GM19043 (cell line): ENCODE measurements at regions not wholly inside any gene's neighbourhood (a gene's known extent, or its start where the extent isn't known, plus 50 kb on each side); places are given as distances from the start of the nearest gene placed in this dataset.

Experiments used
- ATAC-seq: cut with Tn5 transposase; IDR thresholded peaks from one replicate; pipeline ENCODE4 v1.9.1; 2021; ENCODE audit warnings: low read depth; ENCODE audit not compliant: unreplicated experiment

DNA sequence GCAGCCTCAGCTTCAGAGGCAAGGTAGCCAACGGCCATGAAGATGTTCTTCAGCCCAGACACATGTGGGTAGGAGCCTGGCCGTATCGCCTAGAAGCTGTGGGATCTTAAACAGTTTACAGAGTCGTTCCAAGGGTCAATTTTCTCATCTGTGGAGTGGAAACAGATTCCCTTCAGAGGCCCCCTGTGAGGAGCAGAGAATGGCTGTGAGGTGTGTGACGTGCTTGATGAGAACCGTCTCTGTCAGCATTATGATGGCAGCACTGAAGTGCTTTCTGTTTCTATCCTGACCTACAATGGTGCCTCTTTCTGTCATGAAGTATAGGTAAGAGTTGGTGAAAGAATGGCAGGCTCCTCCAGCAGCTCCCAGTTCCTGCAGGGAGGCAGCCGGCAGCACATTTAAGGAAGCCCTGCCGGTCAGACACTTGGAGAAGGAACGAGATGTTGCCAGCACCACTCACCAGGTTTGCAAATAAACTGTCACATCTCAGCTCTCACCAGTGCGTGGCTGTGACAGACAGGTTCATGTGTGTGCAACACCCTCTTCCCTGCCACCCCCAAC lies 277.3 kb downstream of the FOXO1 start:
- peak; percentile 30 for ATAC-seq

DNA sequence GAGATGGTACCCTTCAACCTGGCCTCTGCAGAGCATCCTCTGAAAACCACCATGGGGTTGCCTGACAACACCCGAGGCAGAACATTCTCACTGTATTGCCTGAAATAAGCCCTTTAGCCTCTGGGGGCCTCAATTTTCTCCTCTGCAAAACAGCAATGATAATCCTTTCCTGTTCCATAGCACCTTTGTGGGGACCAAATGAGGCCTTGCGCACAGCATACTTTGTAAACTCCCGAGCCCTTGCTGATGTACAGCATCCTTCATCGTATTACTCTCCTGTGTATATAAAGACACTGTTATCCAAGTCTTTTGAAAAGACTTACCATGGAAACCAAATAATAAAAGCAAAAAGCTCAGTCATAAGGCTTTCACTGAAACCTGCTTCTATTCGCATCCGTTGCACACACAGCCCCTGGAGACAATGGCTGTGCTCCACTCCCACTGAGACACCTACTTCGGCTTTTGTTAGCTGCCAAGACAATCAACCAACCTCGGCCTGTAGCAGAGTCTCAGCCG lies 276.0 kb downstream of the FOXO1 start:
- no peak for ATAC-seq

DNA sequence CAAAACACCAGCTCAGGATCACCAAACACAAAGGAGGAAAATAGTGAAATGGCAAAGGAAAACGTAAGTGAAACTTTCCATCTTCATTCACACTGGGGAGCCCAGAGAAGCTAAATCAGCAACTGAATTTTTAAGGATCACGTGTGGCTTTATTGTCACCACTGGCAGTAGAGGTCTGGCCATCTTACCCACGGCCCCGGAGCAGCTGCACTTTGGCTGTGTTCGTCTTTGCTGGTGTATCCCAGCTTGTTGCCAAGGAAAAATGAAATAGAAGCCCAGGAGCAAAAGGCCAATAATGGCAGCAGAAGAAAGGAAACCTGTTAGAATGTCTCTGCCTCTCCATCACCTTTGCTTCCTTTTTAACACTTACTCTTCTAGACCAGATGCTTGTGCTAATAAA lies 274.7 kb downstream of the FOXO1 start:
- no peak for ATAC-seq

DNA sequence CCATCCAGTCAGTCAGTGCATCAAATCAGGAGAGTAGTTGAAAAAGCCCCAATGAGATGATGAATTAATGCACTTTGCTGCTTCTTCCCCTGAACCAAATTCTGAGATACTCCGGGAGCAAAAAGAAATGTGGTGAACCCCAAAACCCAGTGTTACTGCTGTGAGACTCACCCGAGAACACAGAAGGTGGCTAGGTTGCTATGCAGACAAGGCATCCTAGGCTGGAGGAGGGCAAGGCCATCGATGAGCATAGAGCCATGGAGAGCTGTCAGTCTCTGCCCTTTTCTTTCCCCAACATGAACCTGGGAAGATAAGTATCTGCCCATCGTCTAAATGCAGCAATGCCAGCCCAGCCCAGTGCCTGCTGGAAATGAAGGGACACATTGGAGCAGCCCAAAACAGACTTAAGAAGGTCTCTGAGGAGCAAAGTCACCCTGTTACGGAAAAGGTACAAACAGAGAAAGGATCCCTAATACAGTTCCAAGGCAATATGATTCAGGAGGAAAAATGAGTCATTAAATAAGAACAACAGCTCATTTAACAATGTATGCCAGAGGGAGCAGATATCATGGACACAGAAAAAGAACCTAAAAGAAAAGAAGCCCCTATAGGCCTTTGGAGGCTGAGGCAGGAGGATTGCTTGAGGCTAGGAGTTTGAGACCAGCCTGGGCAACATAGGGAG lies 272.0 kb downstream of the FOXO1 start:
- ATAC-seq = no peak

DNA sequence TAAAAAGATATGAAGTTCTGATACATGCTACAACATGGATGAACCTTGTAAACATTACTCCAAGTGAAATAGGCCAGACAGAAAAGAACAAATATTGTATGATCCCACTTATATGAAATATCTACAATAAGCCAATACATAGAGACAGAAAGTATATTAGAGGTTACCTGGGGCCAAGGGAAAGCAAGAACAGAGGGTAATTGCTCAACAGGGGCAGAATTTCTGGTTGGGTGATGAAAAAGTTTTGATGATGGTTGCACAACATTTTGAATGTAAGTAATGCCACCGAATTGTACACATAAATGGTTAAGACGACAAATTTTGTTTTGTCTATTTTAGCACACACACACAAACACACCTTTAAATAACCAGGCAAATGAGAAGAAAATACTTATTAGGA lies 268.4 kb downstream of the FOXO1 start:
- no peak for ATAC-seq

DNA sequence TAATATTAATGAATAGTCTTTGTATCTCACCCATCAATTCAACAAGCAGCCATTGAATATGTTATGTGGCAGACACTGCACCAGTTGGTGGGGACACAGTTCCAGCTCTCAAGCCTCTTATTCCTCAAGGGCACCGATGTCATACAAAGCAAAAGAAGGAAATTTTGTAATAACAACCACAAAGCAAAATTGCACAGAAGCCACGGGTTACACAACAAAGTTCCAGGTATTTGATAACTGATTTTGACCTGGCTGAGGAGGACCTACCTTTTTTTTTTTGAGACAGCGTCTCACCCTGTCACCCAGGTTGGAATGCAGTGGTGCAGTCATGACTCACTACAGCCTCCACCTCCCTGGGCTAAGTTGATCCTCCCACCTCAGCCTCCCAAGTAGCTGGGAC lies 266.7 kb downstream of the FOXO1 start:
- ATAC-seq = no peak

DNA sequence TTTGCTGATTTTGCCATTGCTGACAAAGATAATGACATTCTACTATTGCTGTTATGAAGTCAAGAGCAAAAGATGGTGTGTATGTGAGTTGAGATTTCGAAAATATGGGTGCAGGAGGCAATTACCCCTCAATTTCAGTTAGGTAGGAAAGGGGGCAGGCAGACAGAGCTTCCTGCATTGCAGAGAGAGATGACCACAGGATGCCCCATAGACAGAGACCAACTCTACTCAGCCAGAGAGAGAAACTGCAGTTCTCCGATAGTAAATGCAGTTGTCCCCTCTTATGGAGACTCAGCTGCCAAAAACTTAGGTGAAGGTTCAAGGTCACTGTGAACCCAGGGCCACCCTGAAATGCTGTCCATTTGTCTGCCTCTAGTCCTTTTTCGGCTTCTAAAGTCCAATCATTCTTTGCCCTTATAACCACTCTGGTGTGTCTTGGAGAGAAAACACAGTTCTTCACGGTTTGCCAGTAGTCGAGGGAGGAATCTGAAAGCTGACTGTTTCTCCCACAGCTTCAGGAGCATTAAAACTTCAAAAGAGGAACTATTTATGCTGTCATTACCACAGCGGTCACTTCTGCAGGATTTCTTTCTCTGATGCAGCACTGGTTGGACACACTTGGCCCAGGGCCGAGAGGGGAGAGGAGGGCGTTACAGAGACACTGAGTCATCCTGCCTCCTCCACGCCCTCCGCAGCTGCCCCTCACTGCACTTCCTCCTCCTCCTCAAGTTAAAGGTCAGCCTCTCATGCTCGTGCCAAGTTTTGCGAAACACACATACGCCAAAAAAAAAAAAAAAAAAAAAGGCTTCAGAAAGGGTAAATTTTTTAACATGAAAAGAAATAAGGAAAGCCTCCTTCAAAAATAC lies 264.3 kb downstream of the FOXO1 start:
- ATAC-seq = peak; percentile 97

DNA sequence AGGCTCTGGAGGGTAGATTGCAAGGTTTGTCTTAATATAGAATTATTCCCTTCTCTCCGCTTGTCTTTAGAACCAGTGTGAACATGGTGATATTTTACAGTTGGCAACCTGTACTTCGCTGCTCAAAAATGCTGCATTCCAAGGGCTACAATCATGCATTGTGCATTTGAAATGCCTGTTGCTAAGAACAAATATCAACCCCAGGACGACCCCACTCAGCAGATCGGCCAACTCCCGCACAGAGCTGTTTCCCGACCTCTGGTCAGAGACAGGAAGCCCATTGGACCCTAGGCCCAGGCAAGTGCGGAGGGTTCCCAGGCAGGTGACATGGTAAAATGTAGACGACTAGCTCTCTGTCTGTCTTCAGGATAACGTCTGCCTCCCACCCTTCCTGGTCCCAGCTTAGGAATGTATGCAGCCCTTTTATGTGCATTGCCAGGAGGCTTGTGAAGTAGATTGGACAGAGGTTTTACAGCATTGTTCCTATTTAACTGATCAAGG lies 263.5 kb downstream of the FOXO1 start:
- no peak for ATAC-seq

DNA sequence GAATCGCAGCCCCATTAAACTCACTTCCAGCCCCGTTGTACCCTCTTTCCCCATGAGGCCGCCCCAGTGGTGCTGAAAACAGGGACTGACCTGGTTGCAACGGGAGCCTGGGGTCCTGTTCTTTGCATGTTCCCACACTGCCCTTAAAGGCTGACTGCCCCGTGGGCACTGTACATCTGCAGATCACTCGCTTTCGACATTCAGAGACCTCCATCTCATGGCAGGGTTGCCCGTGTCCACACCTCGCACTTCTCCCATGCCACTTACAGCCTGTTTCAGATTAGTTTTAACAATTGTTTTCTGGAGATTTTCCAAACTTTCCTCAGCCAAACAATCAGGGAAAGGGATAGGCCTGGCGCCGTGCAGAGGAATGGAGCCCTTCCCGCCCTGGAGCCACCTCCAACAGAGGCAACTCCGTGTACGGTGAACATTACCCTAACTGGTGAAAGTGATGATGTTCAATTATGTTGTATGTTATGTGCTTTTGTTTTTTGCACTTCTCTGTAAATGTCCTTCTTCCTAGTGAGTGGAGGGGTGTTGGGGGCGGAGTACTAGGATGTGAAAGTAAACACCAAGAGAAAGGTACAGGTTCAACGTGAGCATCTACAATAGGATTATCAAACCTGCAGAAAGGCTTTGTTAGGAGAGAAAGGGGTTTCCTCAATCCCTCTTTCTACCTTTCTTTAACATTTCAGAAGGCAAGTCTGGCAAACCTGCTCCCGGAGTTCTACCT lies 262.8 kb downstream of the FOXO1 start:
- ATAC-seq = no peak

DNA sequence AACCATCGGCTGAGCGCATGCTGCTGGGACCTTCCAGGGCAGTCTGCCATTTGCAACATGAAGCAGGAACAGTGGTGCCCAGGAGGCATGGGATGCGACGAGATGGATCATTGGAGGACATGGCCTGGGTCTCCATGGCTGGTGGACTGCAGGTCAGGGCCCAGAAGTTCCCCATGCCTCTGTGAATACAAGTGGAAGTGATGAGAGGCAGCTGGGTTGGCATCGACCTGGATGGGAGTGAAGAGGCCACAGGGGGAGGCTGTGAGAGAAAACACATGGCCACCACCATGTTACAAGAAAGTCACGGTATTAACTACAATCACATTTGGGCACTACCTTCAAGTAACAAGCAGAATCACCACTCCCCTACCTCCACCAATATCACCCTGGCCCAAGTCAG lies 262.0 kb downstream of the FOXO1 start:
- ATAC-seq = no peak

DNA sequence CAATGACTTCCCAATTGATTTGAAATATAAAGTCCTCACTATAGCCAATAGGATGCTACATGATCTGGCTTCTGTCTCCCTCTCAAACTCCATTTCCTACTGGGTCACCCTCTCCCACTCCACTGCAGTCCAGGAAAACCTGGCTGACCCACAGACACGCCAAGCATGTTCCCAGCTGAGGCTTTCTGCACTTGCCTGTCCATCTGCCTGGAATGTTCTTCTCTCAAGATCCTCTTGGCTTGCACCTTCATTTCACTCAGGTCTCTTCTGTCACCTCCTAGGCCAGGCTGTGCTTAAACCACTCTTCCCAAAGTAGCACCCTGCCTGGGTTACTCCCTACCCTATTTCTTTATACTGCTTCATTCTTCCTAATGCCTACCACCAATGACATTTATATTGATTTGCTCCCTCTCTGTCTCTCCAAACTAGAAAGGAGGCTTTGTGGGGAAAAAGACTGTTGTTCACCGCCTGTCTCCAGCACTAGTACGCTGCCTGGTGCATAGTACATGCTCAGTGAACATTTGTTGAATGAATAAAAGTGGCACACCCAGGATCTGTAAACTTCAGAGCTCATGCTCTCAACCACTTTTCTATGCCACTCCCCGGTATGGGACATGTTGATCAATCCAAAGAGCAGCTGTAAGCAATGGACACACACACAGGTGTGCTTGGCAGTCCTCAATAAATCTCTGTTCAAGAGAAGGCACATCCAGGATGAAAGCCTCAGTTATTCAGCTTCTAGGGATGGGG lies 261.3 kb downstream of the FOXO1 start:
- no peak for ATAC-seq

DNA sequence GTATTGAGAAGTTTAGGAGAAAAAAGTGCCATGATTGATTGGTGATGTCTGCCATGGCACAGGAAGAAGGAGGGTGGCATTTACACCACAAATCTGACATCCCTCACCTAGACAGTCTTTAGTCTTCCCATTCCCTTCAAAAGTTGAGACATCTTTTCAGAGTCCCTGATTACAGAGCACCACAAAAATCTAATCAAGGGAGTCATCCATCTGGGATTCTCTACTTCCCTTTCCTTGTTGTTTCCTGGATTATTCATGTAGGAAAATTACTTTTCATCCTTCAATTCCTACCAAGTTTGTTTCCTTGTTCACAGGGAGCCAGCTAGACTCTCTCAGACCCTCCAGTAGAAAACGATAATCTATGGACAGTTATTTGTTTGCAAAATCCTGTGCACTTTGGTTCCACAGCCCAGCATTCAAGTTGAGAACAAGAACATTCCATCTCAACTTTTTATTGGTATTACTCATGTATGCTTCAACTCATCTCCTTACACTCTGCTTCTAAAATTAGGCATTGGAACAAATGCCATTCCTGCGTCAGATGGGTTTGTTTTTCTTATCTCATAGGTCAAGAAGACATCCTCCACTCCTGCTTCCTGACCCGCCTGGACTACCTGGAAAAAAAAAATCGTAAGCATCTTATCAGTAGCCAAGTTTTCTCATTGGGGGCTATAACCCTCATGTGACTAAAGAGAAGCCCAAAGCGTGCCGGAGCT lies 259.9 kb downstream of the FOXO1 start:
- no peak for ATAC-seq

DNA sequence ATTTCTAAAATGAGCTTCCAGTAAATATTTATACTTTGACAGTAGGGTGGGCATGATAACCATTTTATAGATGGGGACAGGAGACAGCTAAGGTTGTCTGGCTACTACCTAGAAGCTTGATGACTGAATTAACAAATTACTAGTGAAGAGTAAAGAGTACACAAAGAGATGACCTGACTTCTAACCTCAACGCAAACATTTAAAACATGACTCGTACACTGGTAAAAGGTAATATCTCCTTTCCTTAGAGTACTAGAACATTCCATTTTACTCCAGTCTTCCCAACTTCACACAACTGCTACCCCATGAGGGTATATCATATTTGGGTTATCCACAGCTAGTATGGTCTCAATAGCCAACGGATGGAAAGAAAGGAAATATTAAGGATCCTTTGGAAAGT lies 258.9 kb downstream of the FOXO1 start:
- no peak for ATAC-seq

DNA sequence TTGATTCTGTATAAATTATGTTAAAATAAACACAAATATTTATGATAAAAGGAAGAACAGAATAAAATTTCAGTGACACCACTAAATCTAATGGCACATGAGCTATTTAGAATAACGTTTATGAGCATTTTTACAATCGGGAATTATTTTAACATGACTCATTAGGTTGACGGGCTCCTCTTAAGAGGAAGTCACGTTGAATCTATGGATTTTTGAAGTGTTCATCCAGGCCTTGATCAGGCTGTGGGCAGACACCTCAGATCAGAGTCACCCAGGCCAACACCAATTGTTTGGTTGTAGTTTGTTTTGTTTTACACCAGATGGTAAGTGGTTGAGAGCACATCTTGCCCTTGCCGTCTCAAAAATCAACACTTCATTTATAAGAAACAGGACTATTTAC lies 257.8 kb downstream of the FOXO1 start:
- no peak for ATAC-seq

DNA sequence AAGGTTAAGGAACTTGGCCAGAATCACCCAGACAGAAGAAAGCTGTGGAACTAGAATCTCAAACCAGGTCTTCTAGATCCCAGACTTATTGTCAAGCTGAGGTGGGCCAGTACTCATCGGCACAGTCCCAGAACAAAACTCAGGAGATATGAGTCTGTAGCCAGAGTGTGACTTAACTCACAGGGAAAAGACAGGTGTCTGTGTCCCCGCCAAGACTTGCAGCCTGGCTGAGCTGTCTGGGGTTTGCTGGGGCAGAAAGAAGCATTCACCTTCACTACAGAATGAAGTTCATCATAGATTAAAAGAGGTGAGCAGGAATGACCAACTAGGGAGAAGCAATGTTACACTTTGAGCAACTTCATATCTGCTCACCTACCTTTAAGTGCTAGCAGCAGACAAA lies 257.2 kb downstream of the FOXO1 start:
- ATAC-seq = no peak

DNA sequence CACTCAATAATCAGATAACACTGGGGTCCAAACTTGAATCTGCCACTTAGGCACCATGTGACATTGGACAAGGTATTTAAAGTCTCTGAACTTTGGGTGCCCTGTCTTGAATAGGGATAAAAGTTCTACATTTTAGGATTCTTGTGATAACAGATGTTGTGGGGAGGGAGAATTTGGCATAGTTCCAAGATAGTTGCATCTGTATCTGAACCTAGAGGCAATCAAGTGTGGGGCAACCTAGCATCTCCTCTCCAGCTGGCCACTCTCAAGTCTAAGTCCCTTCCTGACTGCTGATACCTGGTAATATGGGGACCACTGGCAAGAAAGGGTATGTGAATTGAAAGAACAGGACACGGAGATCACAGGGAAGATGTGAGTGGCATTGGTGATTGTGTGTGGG lies 256.1 kb downstream of the FOXO1 start:
- no peak for ATAC-seq

DNA sequence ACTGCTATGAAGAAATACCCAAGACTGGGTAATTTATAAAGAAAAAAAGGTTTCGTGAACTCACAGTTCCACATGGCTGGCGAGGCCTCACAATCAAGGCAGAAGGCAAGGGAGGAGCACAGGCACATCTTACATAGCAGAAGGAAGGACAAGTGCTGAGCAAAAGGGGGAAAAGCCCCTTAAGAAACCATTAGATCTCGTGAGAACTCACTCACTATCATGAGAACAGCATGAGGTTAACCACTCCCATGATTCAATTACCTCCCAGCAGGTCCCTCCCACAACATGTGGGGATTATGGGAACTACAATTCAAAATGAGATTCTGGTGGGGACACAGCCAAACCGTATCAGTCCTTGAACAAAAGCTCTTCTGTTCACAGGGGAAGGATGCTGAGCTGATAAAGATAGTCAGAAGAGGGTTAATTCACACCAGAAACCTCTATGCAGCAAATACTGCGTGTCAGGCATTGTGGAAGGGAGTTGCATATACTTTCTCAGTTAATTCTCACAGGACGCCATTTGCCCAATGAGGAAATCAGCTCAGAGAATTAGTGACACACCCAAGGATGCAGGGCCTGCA lies 246.2 kb downstream of the FOXO1 start:
- ATAC-seq = no peak

DNA sequence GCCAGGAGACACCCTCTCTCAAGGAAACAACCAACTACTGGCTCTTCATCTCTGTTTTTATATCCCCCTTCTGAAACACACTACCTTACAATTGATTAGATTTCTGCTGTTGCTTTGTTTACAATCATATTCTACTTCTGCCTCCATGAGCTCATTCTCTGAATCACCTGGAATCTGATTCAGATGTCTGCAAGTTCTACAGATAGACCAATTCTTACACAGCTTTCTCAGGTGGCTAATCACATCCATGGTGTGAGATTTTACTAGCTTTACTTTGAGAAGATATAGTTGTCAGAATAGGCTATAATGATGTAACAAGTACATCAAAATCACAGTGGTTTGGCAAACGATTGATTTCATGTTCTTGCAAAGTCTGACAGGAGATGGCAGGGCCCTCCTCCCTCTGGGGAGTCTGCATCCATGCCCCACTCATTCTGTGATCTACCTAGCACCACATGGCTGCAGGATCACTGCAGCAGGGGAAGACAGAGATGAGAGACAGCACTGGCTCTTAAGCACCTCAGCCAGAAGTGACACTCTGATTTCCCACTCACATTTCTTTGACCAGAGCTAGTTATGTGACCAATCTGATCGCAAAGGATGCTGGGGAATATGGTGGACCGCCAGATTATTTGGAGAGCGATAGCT lies 243.7 kb downstream of the FOXO1 start:
- no peak for ATAC-seq

DNA sequence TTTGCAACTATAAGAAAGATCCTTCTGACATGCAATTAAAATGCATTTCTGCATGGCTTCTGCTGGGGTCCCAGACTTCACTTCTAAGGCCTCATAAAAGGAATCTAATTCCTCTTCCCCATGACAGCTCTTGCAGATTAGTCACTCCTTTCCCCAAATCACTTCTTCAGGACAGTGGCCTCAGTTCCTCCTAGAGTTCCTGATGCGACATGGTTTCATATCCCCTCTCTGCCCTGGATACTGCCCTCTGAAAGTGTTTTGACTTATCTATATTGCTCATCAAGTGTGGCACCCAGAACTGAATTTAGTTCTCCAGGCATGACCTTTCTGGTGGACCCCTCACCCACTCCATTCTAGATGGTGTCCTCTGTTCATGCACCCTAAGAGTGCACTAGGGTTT lies 238.1 kb downstream of the FOXO1 start:
- ATAC-seq = no peak
